Gastroesophageal sphincter (tissue), 4 donors: ENCODE measurements at regions not wholly inside any gene's neighbourhood (a gene's known extent, or its start where the extent isn't known, plus 50 kb on each side); places are given as distances from the start of the nearest gene placed in this dataset.

Source experiments
- ATAC-seq: fragments of 150-250 bp; one replicate; pipeline ENCODE4 v1.9.1; 2016; ENCODE audit warnings: mild to moderate bottlenecking, moderate library complexity
- H3K27ac ChIP-seq, 4 donors: fragments of 200-600 bp; sonication (generic) in 3 of 4; 1 replicate in 3 of 4; 2 replicates in 1 of 4; pipeline ENCODE4 v1.5.1; 2016 to 2019
- H3K27me3 ChIP-seq: fragments of 200-600 bp; sonication (generic); one replicate; pipeline ENCODE4 v1.5.1; 2019
- H3K36me3 ChIP-seq, 2 donors: fragments of 200-600 bp; sonication (generic); one replicate each; pipeline ENCODE4 v1.5.1; 2019; ENCODE audit warnings: control low read depth in 1 of 2
- H3K4me1 ChIP-seq, 3 donors: fragments of 200-600 bp; sonication (generic); 1 replicate in 2 of 3; 2 replicates in 1 of 3; pipeline ENCODE4 v1.5.1; 2016 to 2019; ENCODE audit warnings: control low read depth in 2 of 3
- H3K4me3 ChIP-seq, 2 donors: fragments of 200-600 bp; sonication (generic); one replicate each; pipeline ENCODE4 v1.5.1; 2019; ENCODE audit warnings: mild to moderate bottlenecking in 1 of 2, moderate library complexity in 1 of 2
- H3K9me3 ChIP-seq, 3 donors: fragments of 200-600 bp; sonication (generic); one replicate each; pipeline ENCODE4 v1.5.1; 2017 to 2019; ENCODE audit warnings: control low read depth in 2 of 3
- EP300 ChIP-seq: sonication (generic); formaldehyde crosslinking; IDR thresholded peaks from one replicate; pipeline ENCODE4 v1.6.1; 2017; ENCODE audit warnings: antibody characterized with exemption, mild to moderate bottlenecking
- POLR2A ChIP-seq, 2 donors: fragments of 450-650 bp; IDR thresholded peaks; one replicate each; pipeline ENCODE4 v1.6.1; 2017; ENCODE audit warnings: antibody characterized with exemption in 2 of 2, mild to moderate bottlenecking in 2 of 2, moderate library complexity in 1 of 2
- POLR2AphosphoS5 ChIP-seq: sonication (generic); formaldehyde crosslinking; IDR thresholded peaks from one replicate; pipeline ENCODE4 v1.6.1; 2017; ENCODE audit warnings: antibody characterized with exemption
- WGBS, 2 donors: methylation state at CpG; one replicate each; pipeline ENCODE4 v1.1.5; 2018; ENCODE audit warnings: low coverage in 1 of 2; 5-methylcytosine and 5-hydroxymethylcytosine counted together
- TF ChIP-seq, protein P1 (sequence below), 4 experiments: fragments of 200-600 bp in 2 of 4; fragments of 450-650 bp in 2 of 4; sonication (generic) in 1 of 4; IDR thresholded peaks; one replicate each; pipeline ENCODE4 v1.5.1; 2017 to 2019; ENCODE audit warnings: antibody characterized with exemption in 4 of 4, mild to moderate bottlenecking in 2 of 4, moderate library complexity in 2 of 4

- TF ChIP-seq, protein P1, sequence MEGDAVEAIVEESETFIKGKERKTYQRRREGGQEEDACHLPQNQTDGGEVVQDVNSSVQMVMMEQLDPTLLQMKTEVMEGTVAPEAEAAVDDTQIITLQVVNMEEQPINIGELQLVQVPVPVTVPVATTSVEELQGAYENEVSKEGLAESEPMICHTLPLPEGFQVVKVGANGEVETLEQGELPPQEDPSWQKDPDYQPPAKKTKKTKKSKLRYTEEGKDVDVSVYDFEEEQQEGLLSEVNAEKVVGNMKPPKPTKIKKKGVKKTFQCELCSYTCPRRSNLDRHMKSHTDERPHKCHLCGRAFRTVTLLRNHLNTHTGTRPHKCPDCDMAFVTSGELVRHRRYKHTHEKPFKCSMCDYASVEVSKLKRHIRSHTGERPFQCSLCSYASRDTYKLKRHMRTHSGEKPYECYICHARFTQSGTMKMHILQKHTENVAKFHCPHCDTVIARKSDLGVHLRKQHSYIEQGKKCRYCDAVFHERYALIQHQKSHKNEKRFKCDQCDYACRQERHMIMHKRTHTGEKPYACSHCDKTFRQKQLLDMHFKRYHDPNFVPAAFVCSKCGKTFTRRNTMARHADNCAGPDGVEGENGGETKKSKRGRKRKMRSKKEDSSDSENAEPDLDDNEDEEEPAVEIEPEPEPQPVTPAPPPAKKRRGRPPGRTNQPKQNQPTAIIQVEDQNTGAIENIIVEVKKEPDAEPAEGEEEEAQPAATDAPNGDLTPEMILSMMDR (IDR thresholded peaks at IDR 0.05) = no peak
- no peak for TF ChIP-seq POLR2AphosphoS5
- no peaks in the 10 kb centered on the region for H3K36me3 ChIP-seq
- ATAC-seq = no peak
- H3K4me1 ChIP-seq = no peaks in the 10 kb centered on the region
- no peaks in the 10 kb centered on the region for H3K9me3 ChIP-seq
- 85 to 91% methylated on average over 3 to 4 of the region's 6 CpGs for WGBS, 2 donors
- no peak overlapping the region for H3K27ac ChIP-seq
- no peak overlapping the region for H3K4me3 ChIP-seq
- H3K27me3 ChIP-seq = no peaks in the 10 kb centered on the region
These were observed 84.4 kb downstream of the UNC5CL start for GRCh38 chr6:40954446-40955177.

DNA sequence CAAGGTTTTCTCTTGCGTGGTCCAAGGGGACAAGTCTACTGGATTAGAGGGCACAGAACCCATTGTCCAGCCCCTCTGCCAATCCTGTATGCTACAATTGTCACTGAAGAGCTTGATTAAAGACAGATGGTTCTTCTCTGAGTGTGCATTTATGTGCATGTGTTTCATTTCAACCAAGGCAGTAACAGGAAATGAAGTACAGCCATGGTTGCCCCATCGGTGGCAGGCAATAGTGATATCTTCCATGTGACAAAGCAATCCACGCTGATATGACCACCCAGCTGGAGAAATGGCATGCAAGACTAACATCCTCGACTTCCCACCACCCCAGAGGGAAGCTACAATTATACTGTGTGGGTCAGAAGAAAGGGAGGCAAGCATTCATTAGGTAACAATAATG, 85.5 kb downstream of the UNC5CL start:
- Histone ChIP-seq H3K9me3 (no peaks in the 10 kb centered on the region), H3K27me3 (no peaks in the 10 kb centered on the region), H3K4me1 (no peaks in the 10 kb centered on the region), H3K27ac (no peak overlapping the region), H3K36me3 (no peaks in the 10 kb centered on the region), H3K4me3 (no peak overlapping the region)
- WGBS, 2 donors = 54 to 74% methylated on average over 3 of the region's 4 CpGs
- ATAC-seq = no peak
- TF ChIP-seq, protein P1 (IDR thresholded peaks at IDR 0.05) = no peak
- TF ChIP-seq EP300 (no peak), POLR2AphosphoS5 (no peak), POLR2A (IDR thresholded peaks at IDR 0.05) (no peak)

DNA sequence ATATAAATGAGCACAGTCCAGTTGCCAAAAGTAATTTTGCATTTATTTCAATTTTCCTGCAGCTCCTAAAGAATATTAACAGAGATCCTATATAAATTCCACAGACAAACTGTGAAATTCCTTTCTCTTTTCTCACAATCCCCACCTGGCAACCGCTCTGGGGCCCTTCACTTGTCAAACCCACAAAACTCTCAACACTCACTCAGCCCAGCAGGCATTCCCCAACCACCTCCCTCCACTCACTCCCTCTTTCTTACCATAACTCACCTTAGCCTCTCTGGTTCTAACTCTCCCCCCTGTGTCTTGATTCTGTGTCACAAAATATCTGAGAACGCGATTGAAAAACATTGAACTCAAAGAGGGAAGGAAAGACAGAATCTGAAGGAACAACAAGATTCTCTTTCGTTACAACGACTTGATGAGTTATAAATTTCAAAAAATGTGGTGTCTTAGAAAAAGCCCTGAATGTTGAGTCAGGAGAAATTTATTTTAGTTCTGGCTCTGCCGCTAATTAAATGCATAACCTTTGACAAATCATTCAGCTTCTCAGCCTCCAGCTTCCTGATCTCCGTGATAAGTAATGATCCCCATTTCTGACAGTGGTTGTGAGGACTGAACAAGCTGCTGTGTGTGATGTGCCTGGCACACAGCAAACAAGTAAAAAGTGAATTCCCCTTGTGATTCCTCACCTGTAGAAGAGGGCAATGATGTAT, 87.9 kb downstream of the UNC5CL start:
- TF ChIP-seq POLR2A (IDR thresholded peaks at IDR 0.05) = no peak
- no peak for TF ChIP-seq EP300
- TF ChIP-seq, protein P1 (IDR thresholded peaks at IDR 0.05) = no peak
- no peak for TF ChIP-seq POLR2AphosphoS5
- H3K36me3 ChIP-seq = no peaks in the 10 kb centered on the region
- ATAC-seq = no peak
- no peak overlapping the region for H3K27ac ChIP-seq
- 67 to 76% methylated on average over 6 to 7 of the region's 7 CpGs for WGBS, 2 donors
- no peak overlapping the region for H3K4me3 ChIP-seq
- H3K4me1 ChIP-seq = no peaks in the 10 kb centered on the region
- no peaks in the 10 kb centered on the region for H3K9me3 ChIP-seq
- H3K27me3 ChIP-seq = no peaks in the 10 kb centered on the region

DNA sequence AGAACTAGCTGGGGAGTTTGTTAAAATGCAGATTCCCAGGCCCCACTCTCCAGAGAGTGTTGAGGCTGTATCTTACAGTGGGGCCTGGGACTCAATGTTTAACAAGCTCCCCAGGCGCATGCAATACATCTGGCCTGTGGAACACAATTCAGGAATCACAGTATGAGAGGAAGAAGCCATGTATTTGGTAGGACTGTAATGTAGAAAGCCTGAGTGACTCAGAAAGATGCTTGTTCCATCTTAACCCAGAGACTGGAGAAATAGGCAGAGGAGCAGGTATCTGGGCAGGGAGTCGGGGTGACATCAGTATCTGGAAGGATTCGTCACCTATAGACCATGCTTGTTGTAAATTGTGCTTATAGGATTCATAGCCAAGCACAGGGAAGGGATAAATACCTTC, 90.5 kb downstream of the UNC5CL start:
- TF ChIP-seq POLR2AphosphoS5 = no peak
- TF ChIP-seq POLR2A (IDR thresholded peaks at IDR 0.05) = no peak
- no peak for TF ChIP-seq EP300
- TF ChIP-seq, protein P1 (IDR thresholded peaks at IDR 0.05) = no peak
- ATAC-seq = no peak

More for the DNA sequence above, 90.5 kb downstream of the UNC5CL start:
- Histone ChIP-seq H3K9me3 (no peaks in the 10 kb centered on the region), H3K27ac (no peak overlapping the region), H3K27me3 (no peaks in the 10 kb centered on the region), H3K4me3 (no peak overlapping the region), H3K4me1 (no peaks in the 10 kb centered on the region), H3K36me3 (no peaks in the 10 kb centered on the region)
- WGBS, 2 donors = 85 to 88% methylated on average over 3 of the region's 3 CpGs
